Naive thymus-derived CD4-positive, alpha-beta T cell (primary cell): ENCODE measurements at regions not wholly inside any gene's neighbourhood (a gene's known extent, or its start where the extent isn't known, plus 50 kb on each side); places are given as distances from the start of the nearest gene placed in this dataset.

Experiments used
- ATAC-seq: fragments of 150-1000 bp; cut with Tn5 transposase; 2 replicates; pipeline ENCODE4 v1.10.0; 2021; ENCODE audit warnings: mild to moderate bottlenecking, moderate library complexity
- CTCF ChIA-PET: fragments of 350-600 bp; sonication (Branson Sonifier 250); formaldehyde crosslinking; loops from one replicate; lab custom pipeline; 2021; ENCODE audit warnings: antibody characterized with exemption; lab: Charles Lee
- POLR2A ChIA-PET: fragments of 350-600 bp; sonication (Branson Sonifier 250); formaldehyde crosslinking; loops from one replicate; lab custom pipeline; 2021; ENCODE audit warnings: antibody characterized with exemption, inconsistent platforms; lab: Charles Lee
- DNase-seq, 9 donors: peaks; one replicate each; pipeline versions ENCODE4 v3.0.0 to v3.0.0-alpha.2; 2020 to 2022; ENCODE audit warnings: mixed read lengths in 1 of 9
- H3K27ac ChIP-seq: one replicate; pipeline ENCODE4 v1.7.0; 2013; ENCODE audit warnings: mild to moderate bottlenecking, low read depth, low read length, moderate library complexity
- H3K27me3 ChIP-seq, 2 donors: one replicate each; pipeline ENCODE4 v1.7.0; 2013; ENCODE audit warnings: low read length in 2 of 2, mild to moderate bottlenecking in 2 of 2, moderate library complexity in 2 of 2; ENCODE audit not compliant: control insufficient read depth in 2 of 2, insufficient read depth in 2 of 2
- H3K36me3 ChIP-seq, 3 experiments: 1 replicate in 2 of 3; 2 replicates in 1 of 3; pipeline ENCODE4 v1.7.0; 2013; ENCODE audit warnings: low read length in 3 of 3, mild to moderate bottlenecking in 3 of 3, moderate library complexity in 1 of 3; ENCODE audit not compliant: insufficient read depth in 3 of 3, control insufficient read depth in 2 of 3
- H3K4me1 ChIP-seq, 2 donors: one replicate each; pipeline ENCODE4 v1.7.0; 2013; ENCODE audit warnings: low read length in 2 of 2, mild to moderate bottlenecking in 2 of 2, moderate library complexity in 1 of 2; ENCODE audit not compliant: control insufficient read depth in 2 of 2, insufficient read depth in 2 of 2
- H3K4me3 ChIP-seq: 2 replicates; pipeline ENCODE4 v1.7.0; 2013; ENCODE audit warnings: mild to moderate bottlenecking, low read length
- H3K9me3 ChIP-seq, 3 experiments: 1 replicate in 2 of 3; 2 replicates in 1 of 3; pipeline ENCODE4 v1.7.0; 2013; ENCODE audit warnings: low read length in 3 of 3; ENCODE audit not compliant: control insufficient read depth in 2 of 3
- H3K27ac Mint-ChIP-seq, 9 donors: one replicate each; pipeline ENCODE4 v1.8.0; 2020 to 2022; ENCODE audit warnings: mixed read lengths in 9 of 9, mild to moderate bottlenecking in 8 of 9, moderate library complexity in 5 of 9, inconsistent platforms in 2 of 9
- H3K27me3 Mint-ChIP-seq, 5 donors: one replicate each; pipeline ENCODE4 v1.8.0; 2021 to 2022; ENCODE audit warnings: mixed read lengths in 5 of 5, mild to moderate bottlenecking in 1 of 5
- H3K36me3 Mint-ChIP-seq, 5 donors: one replicate each; pipeline ENCODE4 v1.8.0; 2020 to 2022; ENCODE audit warnings: mixed read lengths in 5 of 5, mild to moderate bottlenecking in 3 of 5, inconsistent platforms in 1 of 5
- H3K4me1 Mint-ChIP-seq, 7 donors: one replicate each; pipeline ENCODE4 v1.8.0; 2020 to 2022; ENCODE audit warnings: mixed read lengths in 7 of 7, mild to moderate bottlenecking in 3 of 7, inconsistent platforms in 1 of 7
- H3K4me3 Mint-ChIP-seq, 10 donors: one replicate each; pipeline ENCODE4 v1.8.0; 2020 to 2022; ENCODE audit warnings: mild to moderate bottlenecking in 10 of 10, mixed read lengths in 10 of 10, moderate library complexity in 6 of 10, inconsistent platforms in 2 of 10
- H3K9me3 Mint-ChIP-seq, 11 donors: one replicate each; pipeline ENCODE4 v1.8.0; 2020 to 2022; ENCODE audit warnings: mixed read lengths in 11 of 11, mild to moderate bottlenecking in 4 of 11, inconsistent platforms in 1 of 11, moderate library complexity in 1 of 11
- intact Hi-C, 2 donors: fragments of 100-400 bp; cut with micrococcal nuclease; formaldehyde crosslinking; loops; one replicate each; pipeline ENCODE4 v1.15.1; 2023

GRCh38 chr11:39247570-39248137 is 2211.8 kb downstream of the LRRC4C start:
- H3K36me3 ChIP-seq: no peaks in the 10 kb centered on the region
- H3K27me3 ChIP-seq: no peaks in the 10 kb centered on the region
- ATAC-seq: no peak
- POLR2A ChIA-PET: no interaction called here
- H3K4me1 ChIP-seq: no peaks in the 10 kb centered on the region
- peaks cover 0 to 7% (median 0%) of the 10 kb centered on the region in 11 donors for H3K9me3 Mint-ChIP-seq
- H3K27ac ChIP-seq: no peak overlapping the region
- CTCF ChIA-PET: no interaction called here
- no peaks in the 10 kb centered on the region for H3K27me3 Mint-ChIP-seq
- DNase-seq: no peak
- H3K4me3 ChIP-seq: no peak overlapping the region
- no peaks in the 10 kb centered on the region for H3K36me3 Mint-ChIP-seq
- H3K27ac Mint-ChIP-seq: no peak overlapping the region
- no peaks in the 10 kb centered on the region for H3K9me3 ChIP-seq
- H3K4me3 Mint-ChIP-seq: no peak overlapping the region
- H3K4me1 Mint-ChIP-seq: no peaks in the 10 kb centered on the region
- intact Hi-C loops: no loop called here

GRCh38 chr11:39239553-39239952 is 2219.9 kb downstream of the LRRC4C start:
- Mint-ChIP-seq H3K27ac (no peak overlapping the region), H3K27me3 (no peaks in the 10 kb centered on the region), H3K9me3 (peaks cover 0 to 31% (median 9%) of the 10 kb centered on the region in 11 donors), H3K36me3 (no peaks in the 10 kb centered on the region), H3K4me3 (no peak overlapping the region), H3K4me1 (no peaks in the 10 kb centered on the region)
- ChIA-PET POLR2A (no interaction called here), CTCF (no interaction called here)
- DNase-seq: no peak
- no peak overlapping the region for H3K27ac ChIP-seq
- ATAC-seq: no peak
- no peak overlapping the region for H3K4me3 ChIP-seq
- no peaks in the 10 kb centered on the region for H3K4me1 ChIP-seq
- no peaks in the 10 kb centered on the region for H3K36me3 ChIP-seq
- H3K9me3 ChIP-seq: no peaks in the 10 kb centered on the region
- H3K27me3 ChIP-seq: no peaks in the 10 kb centered on the region
- intact Hi-C loops: no loop called here

- ChIA-PET POLR2A (no interaction called here), CTCF (no interaction called here)
- H3K9me3 Mint-ChIP-seq: peaks cover 5 to 40% (median 15%) of the 10 kb centered on the region in 11 donors
- H3K4me1 Mint-ChIP-seq: no peaks in the 10 kb centered on the region
- no peaks in the 10 kb centered on the region for H3K36me3 Mint-ChIP-seq
- no peak overlapping the region for H3K4me3 ChIP-seq
- no peaks in the 10 kb centered on the region for H3K27me3 ChIP-seq
- H3K36me3 ChIP-seq: no peaks in the 10 kb centered on the region
- ATAC-seq: no peak
- intact Hi-C loops: no loop called here
- no peaks in the 10 kb centered on the region for H3K9me3 ChIP-seq
- H3K4me1 ChIP-seq: no peaks in the 10 kb centered on the region
- H3K27ac ChIP-seq: no peak overlapping the region
- H3K4me3 Mint-ChIP-seq: no peak overlapping the region
- no peak for DNase-seq
- no peaks in the 10 kb centered on the region for H3K27me3 Mint-ChIP-seq
- H3K27ac Mint-ChIP-seq: no peak overlapping the region
Measured at GRCh38 chr11:39236916-39237315, 2222.5 kb downstream of the LRRC4C start.

- ATAC-seq: no peak
- peaks cover 0 to 23% (median 5%) of the 10 kb centered on the region in 11 donors for H3K9me3 Mint-ChIP-seq
- Histone ChIP-seq H3K4me1 (no peaks in the 10 kb centered on the region), H3K27ac (no peak overlapping the region), H3K27me3 (no peaks in the 10 kb centered on the region), H3K9me3 (no peaks in the 10 kb centered on the region), H3K4me3 (no peak overlapping the region), H3K36me3 (no peaks in the 10 kb centered on the region)
- peaks cover 0 to 2% (median 0%) of the 10 kb centered on the region in 7 donors for H3K4me1 Mint-ChIP-seq
- no peak overlapping the region for H3K4me3 Mint-ChIP-seq
- CTCF ChIA-PET: no interaction called here
- POLR2A ChIA-PET: no interaction called here
- no peak for DNase-seq
- peaks cover 0 to 1% (median 0%) of the 10 kb centered on the region in 5 donors for H3K36me3 Mint-ChIP-seq
- H3K27ac Mint-ChIP-seq: no peak overlapping the region
- no peaks in the 10 kb centered on the region for H3K27me3 Mint-ChIP-seq
- intact Hi-C loops: no loop called here
Measured at GRCh38 chr11:39221550-39222138, 2237.8 kb downstream of the LRRC4C start.

- H3K27ac Mint-ChIP-seq: no peak overlapping the region
- intact Hi-C loops: no loop called here
- POLR2A ChIA-PET: no interaction called here
- no peak overlapping the region for H3K4me3 Mint-ChIP-seq
- no peaks in the 10 kb centered on the region for H3K9me3 ChIP-seq
- no peak overlapping the region for H3K4me3 ChIP-seq
- H3K27me3 ChIP-seq: no peaks in the 10 kb centered on the region
- H3K9me3 Mint-ChIP-seq: peaks cover 0 to 26% (median 7%) of the 10 kb centered on the region in 11 donors
- ATAC-seq (no peak), DNase-seq (no peak)
- H3K36me3 ChIP-seq: no peaks in the 10 kb centered on the region
- H3K4me1 ChIP-seq: no peaks in the 10 kb centered on the region
- no peaks in the 10 kb centered on the region for H3K27me3 Mint-ChIP-seq
- H3K27ac ChIP-seq: no peak overlapping the region
- peaks cover 0 to 4% (median 0%) of the 10 kb centered on the region in 5 donors for H3K36me3 Mint-ChIP-seq
- H3K4me1 Mint-ChIP-seq: peaks cover 0 to 2% (median 0%) of the 10 kb centered on the region in 7 donors
- CTCF ChIA-PET: no interaction called here
Measured at GRCh38 chr11:39220501-39221230, 2238.8 kb downstream of the LRRC4C start.

GRCh38 chr11:39220069-39220468 is 2239.4 kb downstream of the LRRC4C start:
- POLR2A ChIA-PET: no interaction called here
- Mint-ChIP-seq H3K27me3 (no peaks in the 10 kb centered on the region), H3K27ac (no peak overlapping the region), H3K4me3 (no peak overlapping the region), H3K36me3 (peaks cover 0 to 4% (median 0%) of the 10 kb centered on the region in 5 donors), H3K4me1 (peaks cover 0 to 2% (median 0%) of the 10 kb centered on the region in 7 donors), H3K9me3 (peaks cover 0 to 26% (median 7%) of the 10 kb centered on the region in 11 donors)
- H3K9me3 ChIP-seq: no peaks in the 10 kb centered on the region
- no peaks in the 10 kb centered on the region for H3K36me3 ChIP-seq
- ATAC-seq (no peak), DNase-seq (no peak)
- no peak overlapping the region for H3K4me3 ChIP-seq
- intact Hi-C loops: no loop called here
- CTCF ChIA-PET: no interaction called here
- H3K27ac ChIP-seq: no peak overlapping the region
- H3K4me1 ChIP-seq: no peaks in the 10 kb centered on the region
- no peaks in the 10 kb centered on the region for H3K27me3 ChIP-seq
